ENCODE measurements at regions not wholly inside any gene's neighbourhood (a gene's known extent, or its start where the extent isn't known, plus 50 kb on each side); places are given as distances from the start of the nearest gene placed in this dataset.

DNA sequence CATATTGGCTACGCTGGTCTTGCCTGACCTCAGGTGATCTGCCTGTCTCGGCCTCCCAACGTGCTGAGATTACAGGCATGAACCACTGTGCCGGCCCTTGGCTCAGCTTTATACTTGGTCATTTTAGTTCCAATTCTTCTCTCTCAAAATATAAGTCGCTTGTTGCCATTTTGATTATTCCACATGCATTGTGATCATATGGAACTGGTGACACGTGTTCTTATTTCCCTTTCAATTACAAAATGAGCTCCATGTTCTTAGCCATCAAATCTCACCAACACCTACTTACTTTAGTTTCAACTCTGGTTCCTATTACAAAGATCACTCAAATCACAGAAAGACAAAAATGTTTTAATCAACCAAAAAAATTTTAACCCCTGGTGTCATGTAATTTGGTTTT lies 1711.7 kb downstream of the TP53TG3F start:
- ChIA-PET CTCF (no interaction called here), POLR2A (no interaction called here)
- TF ChIP-seq EZH2 (IDR thresholded peaks at IDR 0.05; ENCODE audit: borderline replicate concordance, insufficient read depth, low read depth, low read length, poor library complexity, severe bottlenecking): no peak
- TF ChIP-seq, protein P1, sequence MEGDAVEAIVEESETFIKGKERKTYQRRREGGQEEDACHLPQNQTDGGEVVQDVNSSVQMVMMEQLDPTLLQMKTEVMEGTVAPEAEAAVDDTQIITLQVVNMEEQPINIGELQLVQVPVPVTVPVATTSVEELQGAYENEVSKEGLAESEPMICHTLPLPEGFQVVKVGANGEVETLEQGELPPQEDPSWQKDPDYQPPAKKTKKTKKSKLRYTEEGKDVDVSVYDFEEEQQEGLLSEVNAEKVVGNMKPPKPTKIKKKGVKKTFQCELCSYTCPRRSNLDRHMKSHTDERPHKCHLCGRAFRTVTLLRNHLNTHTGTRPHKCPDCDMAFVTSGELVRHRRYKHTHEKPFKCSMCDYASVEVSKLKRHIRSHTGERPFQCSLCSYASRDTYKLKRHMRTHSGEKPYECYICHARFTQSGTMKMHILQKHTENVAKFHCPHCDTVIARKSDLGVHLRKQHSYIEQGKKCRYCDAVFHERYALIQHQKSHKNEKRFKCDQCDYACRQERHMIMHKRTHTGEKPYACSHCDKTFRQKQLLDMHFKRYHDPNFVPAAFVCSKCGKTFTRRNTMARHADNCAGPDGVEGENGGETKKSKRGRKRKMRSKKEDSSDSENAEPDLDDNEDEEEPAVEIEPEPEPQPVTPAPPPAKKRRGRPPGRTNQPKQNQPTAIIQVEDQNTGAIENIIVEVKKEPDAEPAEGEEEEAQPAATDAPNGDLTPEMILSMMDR (IDR thresholded peaks at IDR 0.05): no peak
- 81% methylated on average over 3 of the region's 6 CpGs for WGBS (ENCODE audit: insufficient coverage)
- Mint-ChIP-seq H3K27me3 (no peaks in the 10 kb centered on the region), H3K27ac (no peak overlapping the region), H3K4me1 (no peaks in the 10 kb centered on the region), H3K9me3 (ENCODE audit: insufficient read depth) (peaks cover 4% of the 10 kb centered on the region), H3K4me3 (no peak overlapping the region)
- DNase-seq (no peak), ATAC-seq (ENCODE audit: low read depth) (no peak)
- H3K9me3 ChIP-seq (ENCODE audit: control extremely low read depth in 1 of 3, control insufficient read depth in 2 of 3, insufficient read depth in 1 of 3, low read length in 2 of 3): peaks cover 0 to 31% (median 0%) of the 10 kb centered on the region in 3 donors
- no peaks in the 10 kb centered on the region for H3K36me3 ChIP-seq (replicated peaks in 1 of 2; ENCODE audit: control extremely low read depth in 1 of 2, control insufficient read depth in 1 of 2, extremely low read depth in 1 of 2, insufficient read depth in 2 of 2, low read length in 1 of 2)
- H3K4me2 ChIP-seq (replicated peaks; ENCODE audit: low read depth, low read length, poor library complexity, severe bottlenecking): no peak overlapping the region
- no peak overlapping the region for H3K9ac ChIP-seq (ENCODE audit: low read length)
- H4K20me1 ChIP-seq (ENCODE audit: control insufficient read depth, insufficient read depth, low read length, poor library complexity, severe bottlenecking): no peaks in the 10 kb centered on the region
- H3K27me3 ChIP-seq (replicated peaks in 1 of 4; ENCODE audit: control extremely low read depth in 1 of 4, control insufficient read depth in 3 of 4, insufficient read depth in 4 of 4, low read length in 3 of 4): no peaks in the 10 kb centered on the region
- no peaks in the 10 kb centered on the region for H3K4me1 ChIP-seq (ENCODE audit: control insufficient read depth in 2 of 2, insufficient read depth in 2 of 2, low read length in 2 of 2)
- no peaks in the 10 kb centered on the region for H3K79me2 ChIP-seq (ENCODE audit: control insufficient read depth, insufficient read depth, low read length)
- H2AFZ ChIP-seq (ENCODE audit: insufficient read depth, low read depth, low read length, poor library complexity, severe bottlenecking): no peak overlapping the region
- no peak overlapping the region for H3K4me3 ChIP-seq (ENCODE audit: control extremely low read depth in 1 of 5, extremely low read depth in 1 of 5, insufficient read depth in 1 of 5, low read depth in 2 of 5, low read length in 4 of 5)
- intact Hi-C loops (cut with micrococcal nuclease): no loop called here
- no peak overlapping the region for H3K27ac ChIP-seq (ENCODE audit: low read length in 2 of 2)

DNA sequence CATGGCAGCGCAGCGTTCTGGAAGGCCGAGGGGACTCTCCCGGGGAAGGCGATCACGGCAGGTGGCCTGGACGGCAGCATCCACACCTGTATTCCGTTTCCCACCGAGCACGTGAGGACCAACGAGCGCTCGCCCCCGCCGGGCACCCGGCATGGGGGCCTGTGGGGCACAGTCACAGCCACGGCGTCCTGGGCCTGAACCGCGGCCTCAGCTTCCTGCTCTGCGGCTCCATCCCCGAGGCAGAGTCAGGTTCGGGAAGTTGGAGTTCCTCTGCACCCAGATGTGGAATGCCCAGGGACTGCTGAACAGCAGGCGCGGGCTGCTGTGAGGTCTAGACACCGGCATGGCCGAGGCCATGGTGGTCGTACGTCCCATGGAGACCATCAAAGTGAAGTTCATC lies 1713.9 kb downstream of the TP53TG3F start:
- TF ChIP-seq EZH2 (IDR thresholded peaks at IDR 0.05; ENCODE audit: borderline replicate concordance, insufficient read depth, low read depth, low read length, poor library complexity, severe bottlenecking): no peak
- TF ChIP-seq, protein P1 (IDR thresholded peaks at IDR 0.05): no peak
- H3K4me1 ChIP-seq (ENCODE audit: control insufficient read depth in 2 of 2, insufficient read depth in 2 of 2, low read length in 2 of 2): no peaks in the 10 kb centered on the region
- H3K4me3 ChIP-seq (ENCODE audit: control extremely low read depth in 1 of 5, extremely low read depth in 1 of 5, insufficient read depth in 1 of 5, low read depth in 2 of 5, low read length in 4 of 5): no peak overlapping the region
- intact Hi-C loops (cut with micrococcal nuclease): no loop called here
- H3K27ac ChIP-seq (ENCODE audit: low read length in 2 of 2): no peak overlapping the region
- no peaks in the 10 kb centered on the region for H3K36me3 ChIP-seq (replicated peaks in 1 of 2; ENCODE audit: control extremely low read depth in 1 of 2, control insufficient read depth in 1 of 2, extremely low read depth in 1 of 2, insufficient read depth in 2 of 2, low read length in 1 of 2)
- H3K9me3 ChIP-seq (ENCODE audit: control extremely low read depth in 1 of 3, control insufficient read depth in 2 of 3, insufficient read depth in 1 of 3, low read length in 2 of 3): peaks cover 0 to 41% (median 0%) of the 10 kb centered on the region in 3 donors
- DNase-seq (no peak), ATAC-seq (ENCODE audit: low read depth) (no peak)
- Mint-ChIP-seq H3K27me3 (no peaks in the 10 kb centered on the region), H3K4me3 (no peak overlapping the region), H3K27ac (no peak overlapping the region), H3K9me3 (ENCODE audit: insufficient read depth) (no peaks in the 10 kb centered on the region), H3K4me1 (no peaks in the 10 kb centered on the region)
- WGBS (ENCODE audit: insufficient coverage): 92% methylated on average over 29 of the region's 29 CpGs
- H3K9ac ChIP-seq (ENCODE audit: low read length): no peak overlapping the region
- H3K4me2 ChIP-seq (replicated peaks; ENCODE audit: low read depth, low read length, poor library complexity, severe bottlenecking): no peak overlapping the region
- no peaks in the 10 kb centered on the region for H3K79me2 ChIP-seq (ENCODE audit: control insufficient read depth, insufficient read depth, low read length)
- H4K20me1 ChIP-seq (ENCODE audit: control insufficient read depth, insufficient read depth, low read length, poor library complexity, severe bottlenecking): no peaks in the 10 kb centered on the region
- no peaks in the 10 kb centered on the region for H3K27me3 ChIP-seq (replicated peaks in 1 of 4; ENCODE audit: control extremely low read depth in 1 of 4, control insufficient read depth in 3 of 4, insufficient read depth in 4 of 4, low read length in 3 of 4)
- POLR2A ChIA-PET: no interaction called here
- CTCF ChIA-PET: no interaction called here
- no peak overlapping the region for H2AFZ ChIP-seq (ENCODE audit: insufficient read depth, low read depth, low read length, poor library complexity, severe bottlenecking)

All from B cell (primary cell).